Right ventricle myocardium superior (tissue), 1 donor: ENCODE measurements at regions not wholly inside any gene's neighbourhood (a gene's known extent, or its start where the extent isn't known, plus 50 kb on each side); places are given as distances from the start of the nearest gene placed in this dataset.

ENCODE experiments used
- ATAC-seq: fragments of 200-7000 bp; cut with Tn5 transposase; one replicate; pipeline ENCODE4 v1.9.1; 2020; ENCODE audit warnings: mild to moderate bottlenecking; ENCODE audit not compliant: poor library complexity
- DNase-seq: peaks from one replicate; pipeline ENCODE4 v3.0.0-alpha.2; 2020
- intact Hi-C: fragments of 100-400 bp; cut with DNase I; formaldehyde crosslinking; loops from one replicate; pipeline ENCODE4 v1.11.2; 2022
- donor health status: DM: no; HTN: yes; CAD: no; lungs with severe emphysema.

GRCh38 chr4:187301923-187302322, 578.3 kb upstream of the FAT1 start:
- intact Hi-C loops, result no loop called here
- no peak for ATAC-seq
- no peak for DNase-seq

- DNase-seq (no peak), ATAC-seq (no peak)
- intact Hi-C loops, result no loop called here
Measured at GRCh38 chr4:187302457-187303150, 578.9 kb upstream of the FAT1 start.

GRCh38 chr4:187304133-187304532, 580.5 kb upstream of the FAT1 start:
- DNase-seq (no peak), ATAC-seq (no peak)
- intact Hi-C loops, result no loop called here

- ATAC-seq, result no peak
- intact Hi-C loops, result no loop called here
Measured at GRCh38 chr4:187307131-187307530, 583.5 kb upstream of the FAT1 start.

GRCh38 chr4:187309456-187309855, 585.8 kb upstream of the FAT1 start:
- ATAC-seq, result no peak
- no peak for DNase-seq
- intact Hi-C loops, result no loop called here

More at GRCh38 chr4:187307131-187307530, 583.5 kb upstream of the FAT1 start:
- DNase-seq, result no peak

- ATAC-seq (no peak), DNase-seq (no peak)
- intact Hi-C loops, result no loop called here
Measured at GRCh38 chr4:187312299-187312698, 588.6 kb upstream of the FAT1 start.

GRCh38 chr4:187317799-187318198, 594.1 kb upstream of the FAT1 start:
- ATAC-seq, result no peak
- no peak for DNase-seq

GRCh38 chr4:187321711-187322110, 598.1 kb upstream of the FAT1 start:
- no peak for DNase-seq
- intact Hi-C loops, result no loop called here
- no peak for ATAC-seq

More at GRCh38 chr4:187317799-187318198, 594.1 kb upstream of the FAT1 start:
- intact Hi-C loops, result no loop called here

GRCh38 chr4:187332141-187332540, 608.5 kb upstream of the FAT1 start:
- ATAC-seq (no peak), DNase-seq (no peak)
- intact Hi-C loops, result no loop called here

GRCh38 chr4:187333151-187333550, 609.5 kb upstream of the FAT1 start:
- ATAC-seq (no peak), DNase-seq (no peak)
- intact Hi-C loops, result no loop called here

GRCh38 chr4:187335339-187335738, 611.7 kb upstream of the FAT1 start:
- no peak for DNase-seq
- intact Hi-C loops, result no loop called here
- no peak for ATAC-seq

GRCh38 chr4:187354740-187355139, 631.1 kb upstream of the FAT1 start:
- no peak for ATAC-seq
- intact Hi-C loops, result no loop called here
- no peak for DNase-seq

GRCh38 chr4:187357045-187357643, 633.5 kb upstream of the FAT1 start:
- no peak for DNase-seq
- intact Hi-C loops, result no loop called here
- ATAC-seq, result no peak

GRCh38 chr4:187357821-187358220, 634.2 kb upstream of the FAT1 start:
- ATAC-seq (no peak), DNase-seq (no peak)
- intact Hi-C loops, result no loop called here

- DNase-seq (no peak), ATAC-seq (no peak)
- intact Hi-C loops, result no loop called here
Measured at GRCh38 chr4:187362937-187363857, 632.4 kb upstream of the ZFP42 start.

GRCh38 chr4:187364401-187364800, 631.2 kb upstream of the ZFP42 start:
- intact Hi-C loops, result no loop called here
- ATAC-seq, result no peak
- DNase-seq, result no peak

GRCh38 chr4:187364851-187365250, 630.7 kb upstream of the ZFP42 start:
- ATAC-seq (no peak), DNase-seq (no peak)
- intact Hi-C loops, result no loop called here

- no peak for DNase-seq
- ATAC-seq, result no peak
- intact Hi-C loops, result no loop called here
Measured at GRCh38 chr4:187366530-187366929, 629.0 kb upstream of the ZFP42 start.

GRCh38 chr4:187370918-187371317, 624.7 kb upstream of the ZFP42 start:
- no peak for DNase-seq
- intact Hi-C loops, result no loop called here
- no peak for ATAC-seq

GRCh38 chr4:187378441-187378840, 617.1 kb upstream of the ZFP42 start:
- DNase-seq, result no peak
- intact Hi-C loops, result no loop called here
- no peak for ATAC-seq
